Memory B cell (primary cell): ENCODE measurements at regions not wholly inside any gene's neighbourhood (a gene's known extent, or its start where the extent isn't known, plus 50 kb on each side); places are given as distances from the start of the nearest gene placed in this dataset.

ENCODE experiments used
- ATAC-seq: fragments of 150-1000 bp; cut with Tn5 transposase; 2 replicates; pipeline ENCODE4 v1.10.0; 2021; ENCODE audit warnings: low read depth, mild to moderate bottlenecking, moderate library complexity
- DNase-seq, 2 donors: peaks; one replicate each; pipeline ENCODE4 v3.0.0; 2022; ENCODE audit warnings: low spot score in 2 of 2
- H3K27ac Mint-ChIP-seq: one replicate; pipeline ENCODE4 v1.8.0; 2022; ENCODE audit warnings: mild to moderate bottlenecking, moderate library complexity, mixed read lengths
- H3K27me3 Mint-ChIP-seq: one replicate; pipeline ENCODE4 v1.8.0; 2022; ENCODE audit warnings: mixed read lengths
- H3K36me3 Mint-ChIP-seq: one replicate; pipeline ENCODE4 v1.8.0; 2022; ENCODE audit warnings: mild to moderate bottlenecking, mixed read lengths
- H3K4me1 Mint-ChIP-seq: one replicate; pipeline ENCODE4 v1.8.0; 2022; ENCODE audit warnings: mixed read lengths
- H3K4me3 Mint-ChIP-seq: one replicate; pipeline ENCODE4 v1.8.0; 2022; ENCODE audit warnings: mild to moderate bottlenecking, moderate library complexity, mixed read lengths
- H3K9me3 Mint-ChIP-seq: one replicate; pipeline ENCODE4 v1.8.0; 2022; ENCODE audit warnings: mixed read lengths

- H3K4me1 Mint-ChIP-seq, result no peaks in the 10 kb centered on the region
- H3K9me3 Mint-ChIP-seq, result no peaks in the 10 kb centered on the region
- no peaks in the 10 kb centered on the region for H3K36me3 Mint-ChIP-seq
- DNase-seq, result no peak
- no peak overlapping the region for H3K4me3 Mint-ChIP-seq
- H3K27me3 Mint-ChIP-seq, result peaks cover 9% of the 10 kb centered on the region
- no peak for ATAC-seq
- no peak overlapping the region for H3K27ac Mint-ChIP-seq
Observed at GRCh38 chr2:8392098-8392866, 289.6 kb upstream of the ID2 start.

- H3K4me3 Mint-ChIP-seq, result no peak overlapping the region
- ATAC-seq (no peak), DNase-seq (no peak)
- no peaks in the 10 kb centered on the region for H3K4me1 Mint-ChIP-seq
- H3K9me3 Mint-ChIP-seq, result no peaks in the 10 kb centered on the region
- no peak overlapping the region for H3K27ac Mint-ChIP-seq
- H3K36me3 Mint-ChIP-seq, result no peaks in the 10 kb centered on the region
- H3K27me3 Mint-ChIP-seq, result peaks cover 5% of the 10 kb centered on the region
Observed at GRCh38 chr2:8393506-8393905, 288.4 kb upstream of the ID2 start.

DNA sequence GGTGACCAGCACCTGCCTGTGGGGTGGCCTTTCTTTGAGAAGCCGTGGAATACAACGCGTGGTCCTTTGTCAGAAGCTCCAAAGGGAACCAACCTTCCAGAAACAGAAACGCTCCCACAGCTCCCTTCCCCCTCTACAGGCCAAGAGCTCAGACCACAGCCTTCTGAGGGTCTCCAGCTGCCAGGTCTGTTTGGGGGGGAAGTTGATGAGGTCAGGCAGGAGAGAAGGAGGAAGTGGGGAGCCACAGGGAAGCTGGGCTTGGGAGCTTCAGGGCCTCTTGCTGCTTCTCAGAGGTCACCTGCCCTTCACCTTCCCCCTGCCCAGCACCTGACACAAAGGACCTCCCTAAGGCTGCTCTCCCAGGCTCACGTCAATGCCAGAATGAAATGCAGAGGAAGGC lies 287.7 kb upstream of the ID2 start:
- ATAC-seq, result no peak
- Mint-ChIP-seq H3K4me1 (no peaks in the 10 kb centered on the region), H3K36me3 (no peaks in the 10 kb centered on the region), H3K27ac (no peak overlapping the region), H3K27me3 (peaks cover 5% of the 10 kb centered on the region), H3K9me3 (peaks cover 2% of the 10 kb centered on the region), H3K4me3 (no peak overlapping the region)
- no peak for DNase-seq

DNA sequence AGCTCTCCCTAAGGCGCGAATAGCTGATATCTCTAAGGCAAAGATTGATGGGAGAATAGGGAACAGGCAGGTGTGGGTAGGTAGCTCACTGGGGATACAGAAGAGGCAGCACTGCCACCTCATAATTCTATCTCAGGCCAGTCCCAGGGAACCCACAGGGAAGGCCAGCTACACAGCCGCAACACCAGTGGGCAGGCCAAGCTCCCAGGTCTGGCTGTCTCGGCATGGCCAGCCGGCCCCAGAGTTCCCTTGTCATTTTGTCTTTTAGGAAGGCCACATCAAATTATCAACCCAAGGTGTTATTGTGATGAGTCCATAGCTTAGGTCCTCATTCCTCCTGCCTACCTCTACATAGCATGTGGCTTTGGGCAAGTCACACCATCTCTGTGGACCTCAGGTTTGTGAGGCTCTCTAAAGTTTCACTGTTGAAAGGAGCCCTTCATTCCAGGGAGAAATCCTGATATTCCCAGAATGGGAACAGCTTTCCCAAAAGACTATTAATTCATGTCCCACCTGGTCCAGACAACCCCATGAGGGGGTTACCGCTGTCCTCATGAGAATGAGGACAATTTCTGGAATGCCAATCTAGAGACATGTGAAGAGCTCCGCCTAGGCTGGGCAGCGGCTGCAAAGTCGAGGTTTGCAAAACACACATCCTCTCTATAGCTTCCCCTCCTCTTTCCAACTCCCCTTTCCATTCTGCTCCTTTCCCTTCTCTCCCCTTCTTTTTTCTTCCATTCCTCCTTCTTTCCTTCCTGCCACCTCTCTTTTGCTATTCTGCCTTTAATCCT lies 287.1 kb upstream of the ID2 start:
- Mint-ChIP-seq H3K36me3 (no peaks in the 10 kb centered on the region), H3K9me3 (peaks cover 2% of the 10 kb centered on the region), H3K4me1 (no peaks in the 10 kb centered on the region), H3K4me3 (no peak overlapping the region), H3K27ac (no peak overlapping the region), H3K27me3 (peaks cover 5% of the 10 kb centered on the region)
- ATAC-seq, result no peak
- DNase-seq, result no peak

- DNase-seq (no peak), ATAC-seq (no peak)
- H3K36me3 Mint-ChIP-seq, result no peaks in the 10 kb centered on the region
- no peak overlapping the region for H3K4me3 Mint-ChIP-seq
- H3K4me1 Mint-ChIP-seq, result no peaks in the 10 kb centered on the region
- H3K9me3 Mint-ChIP-seq, result peaks cover 2% of the 10 kb centered on the region
- H3K27ac Mint-ChIP-seq, result no peak overlapping the region
- peaks cover 4% of the 10 kb centered on the region for H3K27me3 Mint-ChIP-seq
Observed at GRCh38 chr2:8395718-8396117, 286.1 kb upstream of the ID2 start.

- no peak overlapping the region for H3K4me3 Mint-ChIP-seq
- H3K4me1 Mint-ChIP-seq, result no peaks in the 10 kb centered on the region
- no peaks in the 10 kb centered on the region for H3K36me3 Mint-ChIP-seq
- no peak overlapping the region for H3K27ac Mint-ChIP-seq
- H3K27me3 Mint-ChIP-seq, result peaks cover 4% of the 10 kb centered on the region
- H3K9me3 Mint-ChIP-seq, result peaks cover 2% of the 10 kb centered on the region
- DNase-seq (no peak), ATAC-seq (no peak)
Observed at GRCh38 chr2:8398040-8398668, 283.7 kb upstream of the ID2 start.

GRCh38 chr2:8399731-8400130 lies 282.1 kb upstream of the ID2 start:
- peaks cover 2% of the 10 kb centered on the region for H3K9me3 Mint-ChIP-seq
- H3K4me1 Mint-ChIP-seq, result no peaks in the 10 kb centered on the region

GRCh38 chr2:8400196-8400595 lies 281.7 kb upstream of the ID2 start:
- Mint-ChIP-seq H3K27ac (no peak overlapping the region), H3K27me3 (peaks cover 8% of the 10 kb centered on the region), H3K4me1 (no peaks in the 10 kb centered on the region), H3K36me3 (no peaks in the 10 kb centered on the region), H3K4me3 (no peak overlapping the region), H3K9me3 (peaks cover 2% of the 10 kb centered on the region)
- no peak for DNase-seq
- ATAC-seq, result no peak

More at GRCh38 chr2:8399731-8400130, 282.1 kb upstream of the ID2 start:
- Mint-ChIP-seq H3K36me3 (no peaks in the 10 kb centered on the region), H3K27me3 (peaks cover 10% of the 10 kb centered on the region), H3K4me3 (no peak overlapping the region), H3K27ac (no peak overlapping the region)
- no peak for ATAC-seq
- no peak for DNase-seq

GRCh38 chr2:8402222-8402621 lies 279.6 kb upstream of the ID2 start:
- H3K9me3 Mint-ChIP-seq, result peaks cover 2% of the 10 kb centered on the region
- no peak for ATAC-seq

DNA sequence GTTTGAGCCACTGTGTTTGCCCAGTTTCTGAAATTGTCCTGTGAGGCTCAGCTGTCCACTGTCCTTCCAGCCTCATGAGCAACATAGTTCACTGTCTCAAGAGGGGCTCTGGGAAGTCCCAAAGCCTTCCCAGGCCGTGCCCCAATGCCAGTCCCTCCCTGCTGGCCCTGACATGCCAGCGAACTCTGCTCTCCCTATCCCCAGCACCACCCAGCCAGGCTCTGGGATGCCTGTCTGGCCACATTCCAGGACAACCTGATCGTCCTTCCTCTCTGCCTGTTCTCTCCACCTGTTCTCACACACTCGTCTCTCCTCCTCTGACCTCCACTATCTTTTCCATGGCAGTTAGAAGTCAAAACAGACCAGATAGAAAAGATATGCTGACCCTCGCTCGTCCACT lies 278.0 kb upstream of the ID2 start:
- no peak for DNase-seq
- Mint-ChIP-seq H3K4me1 (peaks cover 1% of the 10 kb centered on the region), H3K4me3 (no peak overlapping the region), H3K27me3 (peaks cover 11% of the 10 kb centered on the region), H3K27ac (no peak overlapping the region), H3K9me3 (no peaks in the 10 kb centered on the region), H3K36me3 (no peaks in the 10 kb centered on the region)
- no peak for ATAC-seq

More at GRCh38 chr2:8402222-8402621, 279.6 kb upstream of the ID2 start:
- H3K4me1 Mint-ChIP-seq, result no peaks in the 10 kb centered on the region
- H3K27me3 Mint-ChIP-seq, result peaks cover 11% of the 10 kb centered on the region
- no peaks in the 10 kb centered on the region for H3K36me3 Mint-ChIP-seq
- DNase-seq, result no peak
- no peak overlapping the region for H3K4me3 Mint-ChIP-seq
- H3K27ac Mint-ChIP-seq, result no peak overlapping the region

- Mint-ChIP-seq H3K36me3 (no peaks in the 10 kb centered on the region), H3K27me3 (peaks cover 11% of the 10 kb centered on the region), H3K9me3 (no peaks in the 10 kb centered on the region), H3K27ac (no peak overlapping the region), H3K4me3 (no peak overlapping the region), H3K4me1 (peaks cover 4% of the 10 kb centered on the region)
- DNase-seq (no peak), ATAC-seq (no peak)
Observed at GRCh38 chr2:8405334-8405733, 276.5 kb upstream of the ID2 start.

DNA sequence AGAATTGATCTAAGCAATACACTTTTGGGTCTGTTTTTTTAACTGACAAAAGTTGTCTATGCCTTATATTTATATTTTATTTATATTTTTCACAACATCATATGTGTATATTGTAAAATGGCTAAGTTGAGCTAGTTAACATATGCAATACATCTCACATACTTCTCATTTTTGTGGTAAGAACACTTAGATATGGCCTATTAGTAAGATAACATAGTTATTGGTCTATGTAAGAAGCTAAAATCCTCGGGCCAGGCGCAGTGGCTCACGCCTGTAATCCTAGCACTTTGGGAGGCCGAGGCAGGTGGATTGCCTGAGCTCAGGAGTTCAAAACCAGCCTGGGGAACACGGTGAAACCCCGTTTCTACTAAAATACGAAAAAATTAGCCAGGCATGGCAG lies 275.6 kb upstream of the ID2 start:
- Mint-ChIP-seq H3K27me3 (peaks cover 11% of the 10 kb centered on the region), H3K4me1 (peaks cover 4% of the 10 kb centered on the region), H3K4me3 (no peak overlapping the region), H3K27ac (no peak overlapping the region), H3K9me3 (no peaks in the 10 kb centered on the region), H3K36me3 (no peaks in the 10 kb centered on the region)
- no peak for DNase-seq
- no peak for ATAC-seq

- ATAC-seq (no peak), DNase-seq (no peak)
- H3K4me1 Mint-ChIP-seq, result peaks cover 4% of the 10 kb centered on the region
- H3K36me3 Mint-ChIP-seq, result no peaks in the 10 kb centered on the region
- no peak overlapping the region for H3K4me3 Mint-ChIP-seq
- no peaks in the 10 kb centered on the region for H3K9me3 Mint-ChIP-seq
- no peak overlapping the region for H3K27ac Mint-ChIP-seq
- peaks cover 11% of the 10 kb centered on the region for H3K27me3 Mint-ChIP-seq
Observed at GRCh38 chr2:8407332-8407731, 274.5 kb upstream of the ID2 start.
